ENCODE measurements at regions not wholly inside any gene's neighbourhood (a gene's known extent, or its start where the extent isn't known, plus 50 kb on each side); places are given as distances from the start of the nearest gene placed in this dataset.

DNA sequence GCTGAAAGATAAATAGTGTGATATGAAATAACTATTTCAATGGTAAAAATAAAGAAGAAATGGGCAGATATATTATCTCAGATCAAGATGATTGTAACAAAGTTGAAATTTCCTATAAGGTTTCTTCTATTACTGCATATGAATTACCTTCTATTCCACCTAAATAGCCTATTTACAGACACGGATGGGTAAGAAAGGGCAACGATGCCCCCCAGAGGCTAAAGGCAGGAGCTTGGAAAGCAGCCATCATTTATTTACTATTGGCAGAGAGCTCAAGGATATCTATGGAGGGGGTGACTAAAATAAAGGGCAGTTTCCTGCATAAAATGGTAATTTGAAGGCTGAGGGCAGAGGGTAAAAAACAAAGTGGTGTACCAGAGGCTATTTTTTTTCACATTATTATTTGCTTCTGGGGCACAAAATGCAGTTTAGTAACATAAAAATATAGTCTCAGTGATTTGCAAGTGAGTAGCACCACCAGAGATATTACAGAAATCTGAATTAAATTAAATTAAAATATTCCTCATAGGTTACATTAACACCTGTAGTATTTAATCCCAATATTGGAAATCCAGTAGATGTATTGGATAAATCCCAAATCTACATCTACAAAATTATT lies 123.1 kb downstream of the BTC start:
- TF ChIP-seq, protein P1, sequence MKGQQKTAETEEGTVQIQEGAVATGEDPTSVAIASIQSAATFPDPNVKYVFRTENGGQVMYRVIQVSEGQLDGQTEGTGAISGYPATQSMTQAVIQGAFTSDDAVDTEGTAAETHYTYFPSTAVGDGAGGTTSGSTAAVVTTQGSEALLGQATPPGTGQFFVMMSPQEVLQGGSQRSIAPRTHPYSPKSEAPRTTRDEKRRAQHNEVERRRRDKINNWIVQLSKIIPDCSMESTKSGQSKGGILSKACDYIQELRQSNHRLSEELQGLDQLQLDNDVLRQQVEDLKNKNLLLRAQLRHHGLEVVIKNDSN (IDR thresholded peaks at IDR 0.05) = no peak
- TF ChIP-seq ZBTB7A (IDR thresholded peaks at IDR 0.05; ENCODE audit: low read depth) = no peak
- TF ChIP-seq FOXM1 (IDR thresholded peaks at IDR 0.05; ENCODE audit: borderline replicate concordance, low read depth) = no peak
- no peak for TF ChIP-seq CEBPB (IDR thresholded peaks at IDR 0.05)
- peak; percentile 65 for TF ChIP-seq NFIC (IDR thresholded peaks at IDR 0.05)
- TF ChIP-seq EGR1 (IDR thresholded peaks at IDR 0.05) = no peak
- TF ChIP-seq, protein P2, sequence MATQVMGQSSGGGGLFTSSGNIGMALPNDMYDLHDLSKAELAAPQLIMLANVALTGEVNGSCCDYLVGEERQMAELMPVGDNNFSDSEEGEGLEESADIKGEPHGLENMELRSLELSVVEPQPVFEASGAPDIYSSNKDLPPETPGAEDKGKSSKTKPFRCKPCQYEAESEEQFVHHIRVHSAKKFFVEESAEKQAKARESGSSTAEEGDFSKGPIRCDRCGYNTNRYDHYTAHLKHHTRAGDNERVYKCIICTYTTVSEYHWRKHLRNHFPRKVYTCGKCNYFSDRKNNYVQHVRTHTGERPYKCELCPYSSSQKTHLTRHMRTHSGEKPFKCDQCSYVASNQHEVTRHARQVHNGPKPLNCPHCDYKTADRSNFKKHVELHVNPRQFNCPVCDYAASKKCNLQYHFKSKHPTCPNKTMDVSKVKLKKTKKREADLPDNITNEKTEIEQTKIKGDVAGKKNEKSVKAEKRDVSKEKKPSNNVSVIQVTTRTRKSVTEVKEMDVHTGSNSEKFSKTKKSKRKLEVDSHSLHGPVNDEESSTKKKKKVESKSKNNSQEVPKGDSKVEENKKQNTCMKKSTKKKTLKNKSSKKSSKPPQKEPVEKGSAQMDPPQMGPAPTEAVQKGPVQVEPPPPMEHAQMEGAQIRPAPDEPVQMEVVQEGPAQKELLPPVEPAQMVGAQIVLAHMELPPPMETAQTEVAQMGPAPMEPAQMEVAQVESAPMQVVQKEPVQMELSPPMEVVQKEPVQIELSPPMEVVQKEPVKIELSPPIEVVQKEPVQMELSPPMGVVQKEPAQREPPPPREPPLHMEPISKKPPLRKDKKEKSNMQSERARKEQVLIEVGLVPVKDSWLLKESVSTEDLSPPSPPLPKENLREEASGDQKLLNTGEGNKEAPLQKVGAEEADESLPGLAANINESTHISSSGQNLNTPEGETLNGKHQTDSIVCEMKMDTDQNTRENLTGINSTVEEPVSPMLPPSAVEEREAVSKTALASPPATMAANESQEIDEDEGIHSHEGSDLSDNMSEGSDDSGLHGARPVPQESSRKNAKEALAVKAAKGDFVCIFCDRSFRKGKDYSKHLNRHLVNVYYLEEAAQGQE (IDR thresholded peaks at IDR 0.05; ENCODE audit: low read depth) = no peak
- TF ChIP-seq CREB1 (IDR thresholded peaks at IDR 0.05; ENCODE audit: low read depth) = no peak
- TF ChIP-seq TAF1 (IDR thresholded peaks at IDR 0.05; ENCODE audit: low read depth) = no peak
- 0 out of 2 replicates have a peak, but pooled peaks have one; percentile 17 for TF ChIP-seq YY1 (IDR thresholded peaks at IDR 0.05; ENCODE audit: low read depth)
- no peak for TF ChIP-seq TEAD4 (IDR thresholded peaks at IDR 0.05)
- peak; percentile 92 for TF ChIP-seq RAD21 (IDR thresholded peaks at IDR 0.05; ENCODE audit: low read depth)
- TF ChIP-seq TCF12 (IDR thresholded peaks at IDR 0.05; ENCODE audit: low read depth) = no peak
- TF ChIP-seq, protein P3, sequence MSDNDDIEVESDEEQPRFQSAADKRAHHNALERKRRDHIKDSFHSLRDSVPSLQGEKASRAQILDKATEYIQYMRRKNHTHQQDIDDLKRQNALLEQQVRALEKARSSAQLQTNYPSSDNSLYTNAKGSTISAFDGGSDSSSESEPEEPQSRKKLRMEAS (IDR thresholded peaks at IDR 0.05) = no peak
- no peak for TF ChIP-seq EP300 (IDR thresholded peaks at IDR 0.05; ENCODE audit: borderline replicate concordance)

DNA sequence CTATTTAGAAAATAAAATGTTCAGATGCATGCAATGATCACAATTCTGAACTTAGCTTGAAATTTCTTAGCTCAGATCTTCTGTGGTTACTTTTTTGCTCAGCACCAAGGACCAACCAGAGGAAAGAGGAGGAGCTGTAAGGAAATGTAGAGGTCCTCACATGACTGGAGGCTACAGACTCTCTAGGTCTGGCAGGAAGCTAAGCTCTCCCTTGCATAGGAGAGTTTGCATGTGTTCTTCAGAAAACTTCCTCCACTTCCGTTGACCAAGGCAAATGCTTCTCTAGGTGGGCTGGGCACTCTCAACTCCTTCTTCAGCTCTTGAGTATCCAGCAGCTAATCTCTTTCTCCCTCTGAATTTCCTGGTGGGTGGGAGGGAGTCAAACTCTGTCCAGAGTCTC lies 119.6 kb downstream of the BTC start:
- TF ChIP-seq EP300 (IDR thresholded peaks at IDR 0.05; ENCODE audit: borderline replicate concordance) (no peak), CREB1 (IDR thresholded peaks at IDR 0.05; ENCODE audit: low read depth) (no peak), TCF12 (IDR thresholded peaks at IDR 0.05; ENCODE audit: low read depth) (no peak), EGR1 (IDR thresholded peaks at IDR 0.05) (no peak), NFIC (IDR thresholded peaks at IDR 0.05) (no peak)
- TF ChIP-seq, protein P1 (IDR thresholded peaks at IDR 0.05) = peak; percentile 23; the same call in 1 of the 2 replicates

DNA sequence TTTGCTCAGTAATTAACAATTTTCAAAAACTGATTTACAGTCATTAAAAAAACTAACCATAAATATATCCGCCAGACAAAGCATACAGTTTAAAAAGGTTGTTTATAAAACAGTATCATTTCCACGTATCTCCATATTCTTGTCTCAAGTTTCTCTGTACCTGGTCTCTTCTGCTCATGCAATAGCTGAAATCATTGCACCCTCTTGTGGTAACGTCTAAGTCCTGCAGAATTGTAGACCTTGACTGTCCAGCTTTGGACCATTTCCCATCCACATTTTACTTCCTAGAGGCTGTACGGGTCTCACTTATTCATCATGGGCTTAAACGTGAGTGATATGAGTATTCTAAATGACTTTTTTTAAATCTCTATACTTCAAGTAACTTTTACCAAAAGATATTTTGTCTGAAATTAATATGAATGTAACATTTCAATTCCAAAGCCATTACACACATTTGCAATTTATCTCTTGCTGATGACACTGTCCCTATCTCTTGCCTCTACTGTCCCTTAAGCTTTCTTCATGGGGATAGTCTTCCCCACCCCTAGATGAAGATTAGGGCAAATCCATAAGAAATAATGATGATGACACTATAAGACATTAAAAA lies 118.5 kb downstream of the BTC start:
- TF ChIP-seq, protein P1 (IDR thresholded peaks at IDR 0.05) = no peak
- TF ChIP-seq YY1 (IDR thresholded peaks at IDR 0.05; ENCODE audit: low read depth) = no peak
- TF ChIP-seq RAD21 (IDR thresholded peaks at IDR 0.05; ENCODE audit: low read depth) = peak; percentile 90

DNA sequence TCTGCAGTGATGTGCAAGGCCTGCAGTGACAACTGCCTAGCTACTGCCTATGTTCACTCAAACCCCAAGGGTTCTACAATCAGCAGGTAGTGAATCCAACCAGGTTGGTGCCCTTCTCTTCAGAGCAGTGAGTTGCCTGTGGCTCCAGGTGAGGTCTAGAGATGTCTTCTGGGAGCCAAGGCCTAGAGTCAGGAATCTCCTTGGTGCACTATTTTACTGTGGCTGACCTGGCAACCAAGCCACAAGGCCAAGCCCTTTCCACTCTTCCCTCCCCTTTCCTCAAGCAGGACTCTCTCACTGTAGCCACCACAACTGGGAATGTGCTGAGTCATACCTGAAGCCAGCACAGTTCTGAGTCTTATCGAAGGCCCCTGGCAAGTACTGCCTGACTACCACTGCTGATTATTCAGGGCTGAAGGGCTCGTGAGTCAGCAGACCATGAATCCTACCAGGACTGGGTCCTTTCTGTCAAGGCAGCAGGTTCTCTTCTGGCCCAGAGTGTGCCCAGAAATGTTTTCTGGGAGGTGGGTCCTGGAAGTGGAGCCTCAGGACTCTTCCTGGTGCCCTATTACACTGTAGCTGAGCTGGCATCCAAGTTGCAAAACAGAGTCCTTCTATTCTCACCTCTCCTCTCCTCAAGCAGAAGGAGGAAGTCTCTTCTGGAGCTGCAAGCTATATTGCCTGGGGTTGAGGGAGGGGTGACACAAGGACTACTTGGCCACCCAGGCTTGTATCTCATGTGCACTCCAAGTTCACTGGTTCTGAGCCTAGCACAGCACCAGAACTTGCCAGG lies 111.6 kb downstream of the BTC start:
- TF ChIP-seq CEBPB (IDR thresholded peaks at IDR 0.05) (no peak), ZBTB7A (IDR thresholded peaks at IDR 0.05; ENCODE audit: low read depth) (no peak), TCF12 (IDR thresholded peaks at IDR 0.05; ENCODE audit: low read depth) (no peak), TEAD4 (IDR thresholded peaks at IDR 0.05) (peak; percentile 75), CREB1 (IDR thresholded peaks at IDR 0.05; ENCODE audit: low read depth) (no peak), NFIC (IDR thresholded peaks at IDR 0.05) (peak; percentile 16; the same call in 1 of the 2 replicates), FOXM1 (IDR thresholded peaks at IDR 0.05; ENCODE audit: borderline replicate concordance, low read depth) (no peak), EP300 (IDR thresholded peaks at IDR 0.05; ENCODE audit: borderline replicate concordance) (no peak; the same call in 1 of the 2 replicates), TAF1 (IDR thresholded peaks at IDR 0.05; ENCODE audit: low read depth) (no peak), YY1 (IDR thresholded peaks at IDR 0.05; ENCODE audit: low read depth) (no peak), EGR1 (IDR thresholded peaks at IDR 0.05) (no peak)
- TF ChIP-seq, protein P3 (IDR thresholded peaks at IDR 0.05) = peak; percentile 55; the same call in 1 of the 2 replicates
- TF ChIP-seq, protein P1 (IDR thresholded peaks at IDR 0.05) = no peak
- TF ChIP-seq, protein P2 (IDR thresholded peaks at IDR 0.05; ENCODE audit: low read depth) = no peak

Measured in Ishikawa (cell line).